ENCODE measurements at regions not wholly inside any gene's neighbourhood (a gene's known extent, or its start where the extent isn't known, plus 50 kb on each side); places are given as distances from the start of the nearest gene placed in this dataset.

DNA sequence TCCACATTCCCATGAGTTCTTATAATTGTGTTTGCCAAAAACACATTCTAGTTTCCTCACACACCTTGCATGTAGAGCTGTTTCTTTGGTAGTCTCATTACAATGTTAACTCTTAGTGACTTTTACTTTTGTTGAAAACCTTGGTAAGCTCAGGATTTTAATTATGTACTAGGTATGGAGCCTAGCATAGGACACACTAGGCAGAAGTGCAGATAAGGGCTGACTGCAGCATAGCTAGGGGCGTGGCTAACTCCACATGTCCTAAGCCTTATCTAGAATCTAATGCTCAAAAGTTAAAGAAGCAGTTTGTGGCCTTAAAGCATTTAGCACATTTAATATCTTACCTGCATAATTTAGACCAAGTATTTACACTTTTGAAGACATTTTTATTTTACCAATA, 153.7 kb upstream of the FBXO11 start:
- TF ChIP-seq, protein P1, sequence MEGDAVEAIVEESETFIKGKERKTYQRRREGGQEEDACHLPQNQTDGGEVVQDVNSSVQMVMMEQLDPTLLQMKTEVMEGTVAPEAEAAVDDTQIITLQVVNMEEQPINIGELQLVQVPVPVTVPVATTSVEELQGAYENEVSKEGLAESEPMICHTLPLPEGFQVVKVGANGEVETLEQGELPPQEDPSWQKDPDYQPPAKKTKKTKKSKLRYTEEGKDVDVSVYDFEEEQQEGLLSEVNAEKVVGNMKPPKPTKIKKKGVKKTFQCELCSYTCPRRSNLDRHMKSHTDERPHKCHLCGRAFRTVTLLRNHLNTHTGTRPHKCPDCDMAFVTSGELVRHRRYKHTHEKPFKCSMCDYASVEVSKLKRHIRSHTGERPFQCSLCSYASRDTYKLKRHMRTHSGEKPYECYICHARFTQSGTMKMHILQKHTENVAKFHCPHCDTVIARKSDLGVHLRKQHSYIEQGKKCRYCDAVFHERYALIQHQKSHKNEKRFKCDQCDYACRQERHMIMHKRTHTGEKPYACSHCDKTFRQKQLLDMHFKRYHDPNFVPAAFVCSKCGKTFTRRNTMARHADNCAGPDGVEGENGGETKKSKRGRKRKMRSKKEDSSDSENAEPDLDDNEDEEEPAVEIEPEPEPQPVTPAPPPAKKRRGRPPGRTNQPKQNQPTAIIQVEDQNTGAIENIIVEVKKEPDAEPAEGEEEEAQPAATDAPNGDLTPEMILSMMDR (IDR thresholded peaks at IDR 0.05 in 4 of 5, conservative IDR thresholded peaks at IDR 0.05 in 1 of 5) = no peak
- TF ChIP-seq POLR2A (IDR thresholded peaks at IDR 0.05) = no peak
